OCI-LY1 (cell line): ENCODE measurements at regions not wholly inside any gene's neighbourhood (a gene's known extent, or its start where the extent isn't known, plus 50 kb on each side); places are given as distances from the start of the nearest gene placed in this dataset.

ENCODE experiments used
- H2AFZ ChIP-seq: fragments of 200-600 bp; sonication (generic), shearing (Covaris generic); 2 replicates; pipeline ENCODE4 v1.6.0; 2014; ENCODE audit warnings: antibody characterized with exemption, mild to moderate bottlenecking, low read length
- H3F3A ChIP-seq: fragments of 200-600 bp; sonication (generic), shearing (Covaris generic); 2 replicates; pipeline ENCODE4 v1.6.0; 2014; ENCODE audit warnings: mild to moderate bottlenecking, antibody characterized with exemption, low read length, moderate library complexity; ENCODE audit not compliant: insufficient read depth
- H3K27ac ChIP-seq: fragments of 200-600 bp; sonication (generic); 2 replicates; pipeline ENCODE4 v1.5.1; 2014; ENCODE audit warnings: low read length, mixed run types, mild to moderate bottlenecking, low read depth; ENCODE audit not compliant: poor library complexity, severe bottlenecking
- H3K27me3 ChIP-seq: fragments of 200-600 bp; sonication (generic); 2 replicates; pipeline ENCODE4 v1.6.0; 2014; ENCODE audit warnings: antibody characterized with exemption, mild to moderate bottlenecking, low read length, moderate library complexity; ENCODE audit not compliant: insufficient read depth
- H3K36me3 ChIP-seq: fragments of 200-600 bp; sonication (generic); 2 replicates; pipeline ENCODE4 v1.6.1; 2014; ENCODE audit warnings: mild to moderate bottlenecking, antibody characterized with exemption, low read length, moderate library complexity, mixed read lengths; ENCODE audit not compliant: insufficient read depth
- H3K4me1 ChIP-seq: fragments of 200-600 bp; sonication (generic); 2 replicates; pipeline ENCODE4 v1.5.1; 2014; ENCODE audit warnings: mild to moderate bottlenecking, low read length, moderate library complexity; ENCODE audit not compliant: insufficient read depth, severe bottlenecking
- H3K4me2 ChIP-seq: fragments of 200-600 bp; sonication (generic), shearing (Covaris generic); 2 replicates; pipeline ENCODE4 v1.6.1; 2014; ENCODE audit warnings: low read length
- H3K4me3 ChIP-seq: fragments of 200-600 bp; sonication (generic); 2 replicates; pipeline ENCODE4 v1.5.1; 2014; ENCODE audit warnings: low read length, low read depth, mild to moderate bottlenecking, mixed read lengths; ENCODE audit not compliant: poor library complexity, severe bottlenecking
- H3K79me2 ChIP-seq: fragments of 200-600 bp; shearing (Covaris generic); 2 replicates; pipeline ENCODE4 v1.6.1; 2016; ENCODE audit warnings: mixed run types, low read length, mixed read lengths; ENCODE audit not compliant: insufficient read depth
- H3K9ac ChIP-seq: fragments of 200-600 bp; sonication (generic), shearing (Covaris generic); 2 replicates; pipeline ENCODE4 v1.6.1; 2014; ENCODE audit warnings: mild to moderate bottlenecking, low read length, mixed read lengths
- H3K9me2 ChIP-seq: fragments of 200-600 bp; sonication (generic), shearing (Covaris generic); 2 replicates; pipeline ENCODE4 v1.6.1; 2014; ENCODE audit warnings: low read depth, mild to moderate bottlenecking, low read length, mixed read lengths
- H3K9me3 ChIP-seq: fragments of 200-600 bp; shearing (Covaris generic); 2 replicates; pipeline ENCODE4 v1.6.1; 2014; ENCODE audit warnings: low read length, mixed read lengths
- H4K20me1 ChIP-seq: fragments of 200-600 bp; sonication (generic), shearing (Covaris generic); 2 replicates; pipeline ENCODE4 v1.6.0; 2016; ENCODE audit warnings: mild to moderate bottlenecking, low read length; ENCODE audit not compliant: insufficient read depth
- EZH2 ChIP-seq: fragments of 200-600 bp; sonication (generic), shearing (Covaris generic); IDR thresholded peaks from 2 replicates; pipeline ENCODE4 v1.8.0; 2017; ENCODE audit warnings: borderline replicate concordance, mixed run types, mild to moderate bottlenecking, antibody characterized with exemption, low read length, moderate library complexity, mixed read lengths
- TF ChIP-seq, protein P1 (sequence below): fragments of 200-600 bp; sonication (generic), shearing (Covaris generic); IDR thresholded peaks from 2 replicates; pipeline ENCODE4 v1.5.1; 2017; ENCODE audit warnings: mild to moderate bottlenecking, antibody characterized with exemption, low read length, moderate library complexity, mixed read lengths

DNA sequence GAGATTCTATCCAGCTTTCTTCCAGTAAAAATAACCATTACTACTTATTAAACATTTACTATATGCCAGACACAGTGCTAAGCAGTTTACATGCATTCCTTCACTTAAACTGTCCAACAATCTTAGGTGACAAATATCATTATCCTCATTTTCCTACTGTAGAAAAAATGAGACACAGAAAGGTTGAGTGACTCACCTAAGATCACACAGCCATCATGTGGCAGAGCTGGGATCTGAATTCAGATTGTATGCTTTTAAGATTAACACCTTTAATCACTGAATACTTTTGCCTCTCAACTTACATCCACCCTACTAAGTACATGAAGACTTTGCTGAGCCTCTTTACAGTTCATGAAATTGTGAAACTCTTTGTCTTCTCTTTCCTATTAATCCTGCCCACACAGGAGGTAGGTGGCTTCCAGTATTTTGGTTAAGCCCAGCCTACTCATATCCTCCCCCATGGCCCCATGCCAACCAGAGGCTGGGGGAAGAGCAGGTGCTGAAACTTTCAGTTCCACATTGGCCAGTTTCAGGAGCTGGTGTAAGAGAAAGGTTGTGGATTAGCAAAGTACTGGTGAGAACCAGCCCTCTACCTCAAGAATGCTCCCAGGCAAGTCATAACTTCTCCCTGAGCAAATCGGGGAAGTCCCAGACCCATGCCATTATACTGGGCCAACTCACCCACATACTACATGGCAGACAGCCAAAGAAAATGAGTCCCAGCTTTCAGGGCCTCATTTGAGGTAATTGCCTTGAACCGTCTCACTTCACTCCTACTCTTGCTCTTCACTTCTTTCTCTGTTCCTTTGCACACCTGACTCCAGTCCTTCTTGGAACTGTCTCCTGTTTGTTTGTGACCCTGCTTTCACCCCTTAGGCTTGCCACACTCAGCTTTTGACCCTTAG lies 211.1 kb downstream of the GUCY2F start:
- Histone ChIP-seq H3K4me2 (no peak overlapping the region), H3F3A (no peaks in the 10 kb centered on the region)
- TF ChIP-seq EZH2 = no peak
- TF ChIP-seq, protein P1, sequence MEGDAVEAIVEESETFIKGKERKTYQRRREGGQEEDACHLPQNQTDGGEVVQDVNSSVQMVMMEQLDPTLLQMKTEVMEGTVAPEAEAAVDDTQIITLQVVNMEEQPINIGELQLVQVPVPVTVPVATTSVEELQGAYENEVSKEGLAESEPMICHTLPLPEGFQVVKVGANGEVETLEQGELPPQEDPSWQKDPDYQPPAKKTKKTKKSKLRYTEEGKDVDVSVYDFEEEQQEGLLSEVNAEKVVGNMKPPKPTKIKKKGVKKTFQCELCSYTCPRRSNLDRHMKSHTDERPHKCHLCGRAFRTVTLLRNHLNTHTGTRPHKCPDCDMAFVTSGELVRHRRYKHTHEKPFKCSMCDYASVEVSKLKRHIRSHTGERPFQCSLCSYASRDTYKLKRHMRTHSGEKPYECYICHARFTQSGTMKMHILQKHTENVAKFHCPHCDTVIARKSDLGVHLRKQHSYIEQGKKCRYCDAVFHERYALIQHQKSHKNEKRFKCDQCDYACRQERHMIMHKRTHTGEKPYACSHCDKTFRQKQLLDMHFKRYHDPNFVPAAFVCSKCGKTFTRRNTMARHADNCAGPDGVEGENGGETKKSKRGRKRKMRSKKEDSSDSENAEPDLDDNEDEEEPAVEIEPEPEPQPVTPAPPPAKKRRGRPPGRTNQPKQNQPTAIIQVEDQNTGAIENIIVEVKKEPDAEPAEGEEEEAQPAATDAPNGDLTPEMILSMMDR = no peak

DNA sequence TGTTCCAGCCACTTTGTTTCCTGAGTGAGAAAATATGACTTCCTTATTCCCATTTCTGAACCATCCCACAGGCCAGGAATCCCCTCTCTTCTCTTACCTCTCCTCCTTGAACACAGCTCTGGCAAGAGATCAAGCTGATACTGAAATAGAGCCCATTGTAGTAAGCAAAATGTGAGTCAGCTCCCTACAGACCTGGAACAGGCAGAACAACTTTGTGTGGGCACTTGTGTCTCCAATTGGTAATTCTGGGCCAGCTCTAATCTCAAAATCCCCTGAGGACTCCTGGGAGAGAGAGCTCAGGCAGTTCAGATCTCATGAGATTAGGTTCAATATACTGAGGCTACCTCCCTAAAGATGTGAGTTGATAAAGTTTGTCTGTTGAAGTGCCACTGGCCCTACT lies 213.5 kb downstream of the GUCY2F start:
- Histone ChIP-seq H3K4me3 (no peak overlapping the region), H3K79me2 (no peaks in the 10 kb centered on the region), H3K4me1 (no peaks in the 10 kb centered on the region), H3K27ac (no peak overlapping the region), H3F3A (no peaks in the 10 kb centered on the region), H2AFZ (no peak overlapping the region), H3K9ac (no peak overlapping the region), H3K27me3 (no peaks in the 10 kb centered on the region), H3K4me2 (no peak overlapping the region), H3K36me3 (no peaks in the 10 kb centered on the region), H3K9me3 (no peaks in the 10 kb centered on the region), H4K20me1 (no peaks in the 10 kb centered on the region), H3K9me2 (no peaks in the 10 kb centered on the region)
- TF ChIP-seq, protein P1 = no peak
- TF ChIP-seq EZH2 = no peak

More for the DNA sequence above, 211.1 kb downstream of the GUCY2F start:
- Histone ChIP-seq H3K4me1 (no peaks in the 10 kb centered on the region), H3K27me3 (no peaks in the 10 kb centered on the region), H3K9me3 (no peaks in the 10 kb centered on the region), H3K4me3 (no peak overlapping the region), H4K20me1 (no peaks in the 10 kb centered on the region), H3K9me2 (no peaks in the 10 kb centered on the region), H3K36me3 (no peaks in the 10 kb centered on the region), H3K79me2 (no peaks in the 10 kb centered on the region), H2AFZ (no peak overlapping the region), H3K9ac (no peak overlapping the region), H3K27ac (no peak overlapping the region)

DNA sequence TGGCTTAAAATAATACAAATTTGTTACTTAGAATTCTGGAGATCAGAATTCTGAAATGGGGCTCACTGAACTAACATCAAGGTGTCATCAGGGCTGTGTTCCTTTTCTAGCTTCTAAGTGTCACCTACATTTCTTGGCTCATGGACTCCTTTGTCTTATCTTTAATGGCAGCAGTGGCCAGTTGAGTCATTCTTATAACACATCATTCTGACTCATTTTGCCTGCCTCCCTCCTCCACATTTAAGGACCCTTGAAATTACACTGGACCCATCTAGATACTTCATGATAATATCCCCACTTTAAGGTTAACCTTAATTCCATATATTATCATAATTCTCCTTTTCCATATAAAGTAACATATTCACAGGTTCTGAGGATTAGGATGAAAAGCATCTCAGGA lies 215.9 kb downstream of the GUCY2F start:
- Histone ChIP-seq H3K36me3 (no peaks in the 10 kb centered on the region), H3K9me2 (no peaks in the 10 kb centered on the region), H3K9me3 (no peaks in the 10 kb centered on the region), H3K4me2 (no peak overlapping the region), H2AFZ (no peak overlapping the region), H3K9ac (no peak overlapping the region), H3F3A (no peaks in the 10 kb centered on the region), H3K27ac (no peak overlapping the region), H3K4me1 (no peaks in the 10 kb centered on the region), H3K27me3 (no peaks in the 10 kb centered on the region), H3K79me2 (no peaks in the 10 kb centered on the region), H3K4me3 (no peak overlapping the region), H4K20me1 (no peaks in the 10 kb centered on the region)
- TF ChIP-seq, protein P1 = no peak
- TF ChIP-seq EZH2 = no peak
